Hepatocyte (in vitro differentiated cells): ENCODE measurements at regions not wholly inside any gene's neighbourhood (a gene's known extent, or its start where the extent isn't known, plus 50 kb on each side); places are given as distances from the start of the nearest gene placed in this dataset.

ENCODE experiments used
- EZH2phosphoT487 ChIP-seq: fragments of 200-600 bp; sonication (generic); IDR thresholded peaks from one replicate; pipeline ENCODE4 v1.6.1; 2018; ENCODE audit warnings: antibody characterized with exemption, mild to moderate bottlenecking, low read depth, moderate library complexity; ENCODE audit not compliant: unreplicated experiment, severe bottlenecking
- TF ChIP-seq, protein P1 (sequence below): fragments of 200-600 bp; sonication (generic); IDR thresholded peaks from 2 replicates; pipeline ENCODE4 v1.5.1; 2016; ENCODE audit warnings: antibody characterized with exemption, mild to moderate bottlenecking; ENCODE audit not compliant: poor library complexity

DNA sequence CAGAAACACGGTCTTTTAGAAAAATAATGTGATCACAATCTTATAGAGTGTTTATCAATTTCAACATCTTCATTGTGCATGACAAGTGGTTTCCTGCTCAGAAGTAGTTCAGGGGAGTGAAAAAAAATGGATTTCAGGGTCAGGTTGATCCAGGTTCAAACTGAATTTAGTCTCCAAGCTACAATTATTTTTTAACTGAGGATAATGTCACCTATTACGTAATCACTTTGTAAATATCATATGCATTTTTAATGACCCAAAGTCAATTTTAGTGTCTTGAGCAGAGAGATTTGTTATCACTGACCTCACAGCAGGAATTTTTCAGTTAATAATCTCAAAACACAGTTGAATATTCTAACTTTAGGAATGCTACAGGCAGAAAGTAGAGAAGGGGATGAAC is 627.2 kb upstream of the LUZP2 start:
- TF ChIP-seq, protein P1, sequence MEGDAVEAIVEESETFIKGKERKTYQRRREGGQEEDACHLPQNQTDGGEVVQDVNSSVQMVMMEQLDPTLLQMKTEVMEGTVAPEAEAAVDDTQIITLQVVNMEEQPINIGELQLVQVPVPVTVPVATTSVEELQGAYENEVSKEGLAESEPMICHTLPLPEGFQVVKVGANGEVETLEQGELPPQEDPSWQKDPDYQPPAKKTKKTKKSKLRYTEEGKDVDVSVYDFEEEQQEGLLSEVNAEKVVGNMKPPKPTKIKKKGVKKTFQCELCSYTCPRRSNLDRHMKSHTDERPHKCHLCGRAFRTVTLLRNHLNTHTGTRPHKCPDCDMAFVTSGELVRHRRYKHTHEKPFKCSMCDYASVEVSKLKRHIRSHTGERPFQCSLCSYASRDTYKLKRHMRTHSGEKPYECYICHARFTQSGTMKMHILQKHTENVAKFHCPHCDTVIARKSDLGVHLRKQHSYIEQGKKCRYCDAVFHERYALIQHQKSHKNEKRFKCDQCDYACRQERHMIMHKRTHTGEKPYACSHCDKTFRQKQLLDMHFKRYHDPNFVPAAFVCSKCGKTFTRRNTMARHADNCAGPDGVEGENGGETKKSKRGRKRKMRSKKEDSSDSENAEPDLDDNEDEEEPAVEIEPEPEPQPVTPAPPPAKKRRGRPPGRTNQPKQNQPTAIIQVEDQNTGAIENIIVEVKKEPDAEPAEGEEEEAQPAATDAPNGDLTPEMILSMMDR = no peak
- TF ChIP-seq EZH2phosphoT487 = no peak
